ENCODE measurements at regions not wholly inside any gene's neighbourhood (a gene's known extent, or its start where the extent isn't known, plus 50 kb on each side); places are given as distances from the start of the nearest gene placed in this dataset.

DNA sequence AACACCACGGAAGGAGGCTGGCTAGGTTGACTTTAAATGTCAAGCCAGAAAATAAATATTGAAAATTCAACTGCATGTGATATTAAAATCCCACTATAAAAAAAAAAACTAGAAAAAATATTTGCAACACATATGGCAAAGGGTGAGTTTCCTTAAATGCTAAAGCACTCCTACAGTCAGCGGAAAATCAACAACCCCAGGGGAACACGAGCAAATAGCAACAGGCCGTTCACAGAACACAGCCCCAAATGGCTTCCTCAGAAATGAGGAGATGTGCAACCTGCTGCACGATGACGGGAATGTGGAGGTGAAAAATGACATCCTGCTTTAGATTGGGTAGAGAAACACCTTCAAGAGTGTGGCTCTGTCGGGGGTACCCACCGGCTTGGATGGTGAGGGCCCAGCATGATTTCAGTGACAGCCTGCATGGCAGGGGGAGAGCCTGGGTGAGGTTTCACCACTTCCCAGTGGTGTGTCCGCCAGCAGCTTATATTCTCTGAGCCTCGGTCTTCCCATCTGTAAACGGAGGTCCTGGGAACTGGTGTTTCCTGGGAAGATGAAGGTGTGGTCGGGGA is 157.9 kb upstream of the GLI2 start:
- no peak overlapping the region for H3K27ac ChIP-seq (ENCODE audit: low read depth, low read length)
- H3K4me2 ChIP-seq (ENCODE audit: low read length), result no peak overlapping the region
- no peak overlapping the region for H3K4me3 ChIP-seq (ENCODE audit: low read length)
- H3K79me2 ChIP-seq (ENCODE audit: control insufficient read depth, low read length), result no peaks in the 10 kb centered on the region
- H3K36me3 ChIP-seq (ENCODE audit: control insufficient read depth, low read length), result no peaks in the 10 kb centered on the region
- H3K27me3 ChIP-seq (ENCODE audit: control insufficient read depth, low read length), result no peaks in the 10 kb centered on the region
- H4K20me1 ChIP-seq (ENCODE audit: control insufficient read depth, insufficient read depth, low read depth, low read length), result no peaks in the 10 kb centered on the region
- TF ChIP-seq, protein P1, sequence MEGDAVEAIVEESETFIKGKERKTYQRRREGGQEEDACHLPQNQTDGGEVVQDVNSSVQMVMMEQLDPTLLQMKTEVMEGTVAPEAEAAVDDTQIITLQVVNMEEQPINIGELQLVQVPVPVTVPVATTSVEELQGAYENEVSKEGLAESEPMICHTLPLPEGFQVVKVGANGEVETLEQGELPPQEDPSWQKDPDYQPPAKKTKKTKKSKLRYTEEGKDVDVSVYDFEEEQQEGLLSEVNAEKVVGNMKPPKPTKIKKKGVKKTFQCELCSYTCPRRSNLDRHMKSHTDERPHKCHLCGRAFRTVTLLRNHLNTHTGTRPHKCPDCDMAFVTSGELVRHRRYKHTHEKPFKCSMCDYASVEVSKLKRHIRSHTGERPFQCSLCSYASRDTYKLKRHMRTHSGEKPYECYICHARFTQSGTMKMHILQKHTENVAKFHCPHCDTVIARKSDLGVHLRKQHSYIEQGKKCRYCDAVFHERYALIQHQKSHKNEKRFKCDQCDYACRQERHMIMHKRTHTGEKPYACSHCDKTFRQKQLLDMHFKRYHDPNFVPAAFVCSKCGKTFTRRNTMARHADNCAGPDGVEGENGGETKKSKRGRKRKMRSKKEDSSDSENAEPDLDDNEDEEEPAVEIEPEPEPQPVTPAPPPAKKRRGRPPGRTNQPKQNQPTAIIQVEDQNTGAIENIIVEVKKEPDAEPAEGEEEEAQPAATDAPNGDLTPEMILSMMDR (IDR thresholded peaks at IDR 0.05; ENCODE audit: low read depth, low read length, poor library complexity, severe bottlenecking), result no peak
- no peak for TF ChIP-seq EZH2phosphoT487 (IDR thresholded peaks at IDR 0.05; ENCODE audit: borderline replicate concordance, low read length)
- H3K9me3 ChIP-seq (ENCODE audit: control insufficient read depth, insufficient read depth, low read length), result no peaks in the 10 kb centered on the region
- H3F3A ChIP-seq (ENCODE audit: control insufficient read depth, insufficient read depth), result no peaks in the 10 kb centered on the region
- no peaks in the 10 kb centered on the region for H3K4me1 ChIP-seq (ENCODE audit: control insufficient read depth, low read length)
- no peaks in the 10 kb centered on the region for H3K9me2 ChIP-seq (replicated peaks; ENCODE audit: control insufficient read depth, low read length)

DNA sequence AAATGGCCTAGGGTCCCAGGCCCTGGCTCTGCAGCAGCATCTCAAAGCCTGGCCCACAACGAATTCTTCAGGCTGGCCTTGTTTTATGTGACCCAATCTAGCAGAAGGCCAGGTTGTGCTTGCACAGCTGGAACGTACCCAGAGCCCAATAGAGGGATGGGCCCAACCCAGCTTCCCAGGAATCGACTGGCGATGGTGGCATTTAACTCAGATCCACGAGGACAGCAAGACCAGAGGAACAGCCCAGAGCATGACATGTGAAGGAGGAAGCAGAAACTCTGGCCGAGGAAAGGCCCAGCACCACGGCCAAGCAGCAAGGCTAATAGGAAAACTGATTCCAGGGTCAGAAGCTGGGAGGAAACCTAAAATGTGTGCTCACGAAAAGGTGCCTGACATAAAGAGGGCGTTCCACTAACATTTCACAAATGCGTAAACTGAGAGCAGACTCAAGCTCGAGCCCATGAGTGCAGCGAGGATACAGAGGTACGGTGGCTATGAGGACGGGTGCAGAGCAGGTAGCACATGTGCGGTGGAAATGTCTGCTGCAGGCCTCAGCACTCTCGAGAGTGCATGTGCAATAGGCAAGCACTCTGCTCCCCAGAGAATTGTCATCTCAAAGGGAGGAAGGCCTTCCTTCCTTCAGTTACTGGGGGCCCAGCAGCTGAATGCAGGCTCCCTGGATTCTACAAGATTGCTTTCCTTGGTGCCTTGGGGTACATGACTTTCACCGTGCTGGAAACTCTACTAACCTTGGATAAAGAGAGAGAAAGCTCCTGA is 156.9 kb upstream of the GLI2 start:
- Histone ChIP-seq H3K9me3 (ENCODE audit: control insufficient read depth, insufficient read depth, low read length) (no peaks in the 10 kb centered on the region), H3F3A (ENCODE audit: control insufficient read depth, insufficient read depth) (no peaks in the 10 kb centered on the region), H3K4me2 (ENCODE audit: low read length) (no peak overlapping the region), H3K79me2 (ENCODE audit: control insufficient read depth, low read length) (no peaks in the 10 kb centered on the region), H4K20me1 (ENCODE audit: control insufficient read depth, insufficient read depth, low read depth, low read length) (no peaks in the 10 kb centered on the region), H3K27ac (ENCODE audit: low read depth, low read length) (no peak overlapping the region), H3K4me3 (ENCODE audit: low read length) (no peak overlapping the region), H3K36me3 (ENCODE audit: control insufficient read depth, low read length) (no peaks in the 10 kb centered on the region), H3K4me1 (ENCODE audit: control insufficient read depth, low read length) (no peaks in the 10 kb centered on the region), H3K27me3 (ENCODE audit: control insufficient read depth, low read length) (no peaks in the 10 kb centered on the region), H3K9me2 (replicated peaks; ENCODE audit: control insufficient read depth, low read length) (no peaks in the 10 kb centered on the region)
- TF ChIP-seq EZH2phosphoT487 (IDR thresholded peaks at IDR 0.05; ENCODE audit: borderline replicate concordance, low read length), result no peak
- TF ChIP-seq, protein P1 (IDR thresholded peaks at IDR 0.05; ENCODE audit: low read depth, low read length, poor library complexity, severe bottlenecking), result no peak

DNA sequence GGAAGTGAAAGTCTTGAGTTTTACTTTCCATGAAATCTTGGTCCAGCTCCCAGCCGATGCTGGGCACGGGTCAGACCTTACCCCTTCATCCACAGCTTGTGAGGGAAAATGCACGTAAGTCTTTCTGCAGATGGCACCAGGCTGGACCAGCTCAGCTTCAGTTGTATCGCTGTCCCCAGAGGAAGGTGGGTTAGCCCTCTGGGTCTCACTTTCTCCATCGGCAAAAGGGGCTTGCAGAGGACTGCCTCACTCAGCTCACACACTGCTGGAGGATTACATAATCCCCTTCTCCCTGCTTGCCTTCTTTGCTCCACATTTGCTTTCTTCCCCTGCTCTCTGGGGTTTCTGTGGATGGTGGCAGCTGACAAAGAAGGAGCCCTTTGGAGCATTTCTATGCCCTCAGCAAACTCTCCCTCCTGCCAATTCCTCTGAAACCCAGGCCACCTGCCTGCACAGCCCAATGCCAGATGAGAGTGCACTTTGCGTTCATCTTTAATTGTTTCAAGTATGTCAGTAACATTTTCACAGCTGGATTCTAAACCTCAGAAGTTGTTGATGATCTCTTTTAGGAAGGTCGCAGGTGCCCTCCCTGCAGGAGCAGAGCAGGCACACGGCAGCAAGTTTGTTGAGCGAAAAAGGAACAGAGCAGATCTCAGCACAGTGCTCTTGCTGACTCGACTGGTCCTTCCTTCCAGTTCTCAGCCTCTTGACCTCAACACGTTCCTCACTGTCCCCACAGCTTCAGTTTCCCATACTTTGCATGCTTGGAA is 155.6 kb upstream of the GLI2 start:
- TF ChIP-seq EZH2phosphoT487 (IDR thresholded peaks at IDR 0.05; ENCODE audit: borderline replicate concordance, low read length), result no peak
- TF ChIP-seq, protein P1 (IDR thresholded peaks at IDR 0.05; ENCODE audit: low read depth, low read length, poor library complexity, severe bottlenecking), result no peak
- H3K4me3 ChIP-seq (ENCODE audit: low read length), result no peak overlapping the region
- H3K79me2 ChIP-seq (ENCODE audit: control insufficient read depth, low read length), result no peaks in the 10 kb centered on the region
- no peaks in the 10 kb centered on the region for H3F3A ChIP-seq (ENCODE audit: control insufficient read depth, insufficient read depth)
- no peaks in the 10 kb centered on the region for H3K36me3 ChIP-seq (ENCODE audit: control insufficient read depth, low read length)
- no peaks in the 10 kb centered on the region for H4K20me1 ChIP-seq (ENCODE audit: control insufficient read depth, insufficient read depth, low read depth, low read length)
- no peaks in the 10 kb centered on the region for H3K9me2 ChIP-seq (replicated peaks; ENCODE audit: control insufficient read depth, low read length)
- no peaks in the 10 kb centered on the region for H3K27me3 ChIP-seq (ENCODE audit: control insufficient read depth, low read length)
- no peak overlapping the region for H3K27ac ChIP-seq (ENCODE audit: low read depth, low read length)
- no peaks in the 10 kb centered on the region for H3K4me1 ChIP-seq (ENCODE audit: control insufficient read depth, low read length)
- H3K9me3 ChIP-seq (ENCODE audit: control insufficient read depth, insufficient read depth, low read length), result no peaks in the 10 kb centered on the region
- no peak overlapping the region for H3K4me2 ChIP-seq (ENCODE audit: low read length)
